Hippocampal formation (tissue), 2 donors: ENCODE measurements at regions not wholly inside any gene's neighbourhood (a gene's known extent, or its start where the extent isn't known, plus 50 kb on each side); places are given as distances from the start of the nearest gene placed in this dataset.

Source experiments
- DNase-seq, 2 donors: peaks; one replicate each; lab custom pipeline; 2025; lab: John Stamatoyannopoulos, UW

DNA sequence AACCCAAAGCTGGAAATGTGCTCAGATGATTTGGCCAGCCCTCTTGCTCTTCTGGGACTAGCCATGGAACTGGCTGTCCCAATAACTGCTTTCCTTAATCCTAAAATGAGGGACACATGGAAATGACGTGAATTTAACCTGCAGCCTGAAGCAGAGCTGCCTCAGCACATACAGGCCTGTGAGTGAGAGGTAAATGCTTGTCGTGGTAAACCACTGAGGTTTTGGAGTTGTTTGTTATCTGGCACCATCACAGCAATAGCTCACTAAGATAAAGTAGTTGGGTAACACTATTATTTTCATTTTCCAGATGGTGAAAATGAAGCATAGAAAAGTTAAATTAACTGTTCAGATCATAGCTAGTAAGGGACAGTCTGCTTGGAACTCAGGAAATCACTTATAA lies 333.4 kb upstream of the CHD6 start:
- DNase-seq: no peak

DNA sequence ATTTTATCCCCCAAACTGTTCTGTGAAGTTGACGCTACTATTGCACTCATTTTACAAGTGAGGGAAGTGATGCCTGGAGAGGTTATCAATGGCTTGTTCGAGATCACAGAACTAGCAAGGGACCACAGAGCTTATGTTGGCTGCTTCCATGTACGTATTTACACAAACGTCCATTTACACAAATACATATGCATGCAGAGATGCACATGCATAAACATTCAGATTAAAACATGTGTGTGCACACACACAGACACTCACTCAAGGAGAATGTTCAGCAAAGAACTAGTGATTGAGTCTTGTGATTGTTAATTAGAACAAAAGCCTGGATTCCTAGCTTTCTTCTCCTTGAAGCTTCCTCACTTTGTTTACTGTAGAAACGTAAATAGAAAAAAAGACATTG lies 321.5 kb upstream of the CHD6 start:
- DNase-seq: no peak

DNA sequence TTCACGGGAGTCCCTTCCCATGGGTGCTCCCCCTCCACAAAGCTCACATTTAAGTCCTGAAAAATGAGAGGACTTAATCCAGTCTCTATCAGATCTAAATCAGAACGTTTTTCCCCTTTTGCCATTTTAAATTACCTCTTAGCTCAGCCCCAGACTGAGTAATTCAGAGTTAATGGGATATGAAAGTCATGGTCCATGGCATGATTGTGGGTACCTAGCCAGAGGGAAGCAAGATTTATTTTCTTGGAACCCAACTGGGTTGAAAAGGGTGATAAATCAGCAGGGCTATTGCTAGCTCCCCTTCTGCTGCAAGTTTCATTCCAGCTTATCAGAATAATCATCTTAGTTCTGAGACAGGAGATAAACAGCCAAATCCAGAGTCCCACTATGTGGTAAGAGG lies 320.2 kb upstream of the CHD6 start:
- no peak for DNase-seq

DNA sequence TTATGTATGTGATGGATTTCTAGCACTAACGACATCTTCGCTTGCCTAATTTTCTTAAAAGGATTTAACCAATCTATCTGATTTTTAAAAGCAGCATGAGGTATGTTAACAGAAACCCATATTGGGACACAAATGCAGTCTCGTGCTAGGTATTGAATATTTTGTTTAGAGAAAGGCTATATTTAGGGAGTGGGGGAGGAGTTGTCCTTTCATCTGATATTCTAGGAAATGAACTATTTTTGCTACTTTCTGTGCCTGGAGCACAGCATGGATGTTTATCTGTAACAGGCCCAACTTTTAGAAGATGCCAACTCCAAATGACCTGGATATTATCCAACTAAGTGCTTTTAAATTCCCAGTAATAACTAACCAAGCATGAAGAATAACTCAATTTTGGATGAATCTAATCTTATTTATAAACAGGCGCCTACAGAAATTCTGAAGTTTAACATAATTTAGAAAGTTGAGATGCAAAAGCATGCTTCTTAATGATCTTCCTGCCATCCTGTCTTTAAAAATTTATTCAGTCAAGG lies 317.1 kb upstream of the CHD6 start:
- DNase-seq: no peak

DNA sequence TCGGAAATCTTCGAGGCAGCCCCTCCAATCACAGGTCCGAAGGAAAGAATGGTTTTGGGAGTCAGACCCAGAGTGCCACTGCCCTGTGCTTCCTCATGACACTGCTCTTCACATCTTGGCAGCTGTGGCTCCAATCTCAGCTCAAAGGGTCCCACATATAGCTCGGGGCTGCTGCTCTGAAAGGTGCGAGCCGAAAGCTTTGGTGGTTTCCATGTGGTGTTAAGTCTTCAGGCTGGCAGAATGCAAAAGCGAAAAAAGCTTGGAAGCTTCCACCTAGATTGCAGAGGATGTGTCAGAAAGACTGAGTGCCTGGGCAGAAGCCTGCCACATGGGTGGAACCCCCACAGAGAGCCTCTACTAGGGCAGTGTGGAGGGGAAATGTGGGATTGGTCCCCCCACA lies 314.3 kb upstream of the CHD6 start:
- no peak for DNase-seq

DNA sequence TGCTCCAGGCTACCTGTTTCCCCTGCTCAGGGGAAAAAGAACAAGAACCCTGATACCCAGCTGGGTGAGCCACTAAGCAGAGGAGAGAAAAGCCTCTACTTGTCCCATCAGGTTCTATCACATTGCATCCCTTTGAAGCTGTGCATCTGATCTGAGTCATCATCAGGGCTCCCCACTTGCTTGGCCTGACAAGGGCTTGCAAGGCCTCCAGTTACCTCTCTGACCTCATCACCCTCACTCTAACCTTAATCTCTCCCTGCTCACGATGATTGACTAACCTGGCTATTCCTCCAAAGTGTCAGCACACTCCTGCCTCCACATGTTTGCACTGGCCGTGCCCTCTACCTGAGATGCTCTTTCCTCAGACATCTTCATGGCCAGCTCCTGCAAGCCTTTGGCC lies 309.5 kb upstream of the CHD6 start:
- no peak for DNase-seq

DNA sequence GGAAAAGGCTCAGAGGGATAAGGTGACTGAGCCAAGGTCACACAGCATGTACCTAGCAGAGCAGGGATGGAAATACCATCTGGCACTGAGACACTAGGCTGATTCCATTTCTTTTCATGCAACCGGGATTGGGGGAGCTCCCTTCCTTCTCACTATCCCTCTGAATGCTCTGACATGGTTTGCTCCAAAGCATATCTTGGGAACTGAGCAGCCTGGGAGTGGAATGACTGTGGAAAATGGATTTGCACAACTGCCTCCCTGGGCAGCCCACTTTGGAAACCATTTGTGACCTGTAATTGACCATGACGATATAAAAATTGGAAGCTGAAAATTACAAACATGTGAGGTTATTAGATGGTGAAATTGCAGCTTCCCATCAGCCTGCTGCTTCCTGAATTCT lies 309.0 kb upstream of the CHD6 start:
- DNase-seq: no peak

DNA sequence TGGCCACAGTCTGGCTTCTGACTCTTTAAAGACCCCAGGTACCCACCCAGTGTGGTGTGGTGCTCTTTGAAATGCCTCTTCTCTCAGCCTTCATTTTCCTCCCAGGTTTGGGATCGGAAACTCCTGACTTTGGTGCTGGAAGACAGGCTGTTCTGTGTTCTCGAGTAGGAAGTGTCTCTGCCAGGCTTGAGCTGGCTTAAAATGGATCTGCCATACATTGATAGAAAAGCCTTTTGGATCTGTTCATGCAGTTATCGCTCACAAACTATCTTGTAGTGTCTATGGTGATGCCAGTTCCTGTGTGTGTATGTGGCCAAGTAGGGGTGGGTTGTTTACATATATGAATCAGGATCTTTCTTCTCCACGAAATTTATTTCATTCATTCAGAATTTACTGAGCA lies 307.3 kb upstream of the CHD6 start:
- no peak for DNase-seq

DNA sequence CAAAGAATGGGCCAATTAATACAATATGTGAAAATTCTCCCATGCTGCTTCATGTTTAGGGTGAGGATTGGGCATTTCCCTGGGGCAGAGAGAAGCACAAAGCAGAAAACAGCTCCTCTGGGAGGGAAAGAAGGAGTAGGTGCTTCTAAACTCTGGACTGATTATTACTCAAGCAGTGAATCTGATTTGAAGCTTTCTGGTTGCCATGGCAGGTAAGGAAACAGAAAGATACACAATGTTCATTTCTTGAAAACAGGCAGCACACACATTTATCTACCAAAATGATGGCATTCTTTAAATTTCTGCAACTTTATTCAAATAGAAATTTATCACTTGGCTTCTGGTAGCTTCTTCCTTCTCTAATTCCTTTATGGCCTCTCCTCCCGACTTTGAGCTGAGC lies 305.4 kb upstream of the CHD6 start:
- DNase-seq: no peak

DNA sequence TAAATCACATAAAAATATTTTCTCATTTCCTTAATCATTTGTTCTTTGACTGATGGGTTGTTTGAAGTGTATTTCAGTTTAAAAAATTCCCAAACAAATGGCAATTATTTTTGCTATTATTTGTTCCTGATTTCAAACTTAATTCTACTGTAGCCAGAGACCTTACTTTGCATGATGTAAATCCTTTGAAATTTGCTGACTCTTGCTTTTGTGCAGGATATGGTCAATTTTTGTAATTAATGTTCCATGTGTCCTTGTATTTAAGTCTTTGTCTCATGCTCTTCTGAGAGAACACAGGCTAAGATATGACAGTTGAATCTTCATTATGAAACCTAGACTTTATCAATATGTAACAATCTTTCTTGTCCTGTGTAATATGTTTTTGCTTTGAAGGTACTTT lies 295.0 kb upstream of the CHD6 start:
- DNase-seq: no peak

DNA sequence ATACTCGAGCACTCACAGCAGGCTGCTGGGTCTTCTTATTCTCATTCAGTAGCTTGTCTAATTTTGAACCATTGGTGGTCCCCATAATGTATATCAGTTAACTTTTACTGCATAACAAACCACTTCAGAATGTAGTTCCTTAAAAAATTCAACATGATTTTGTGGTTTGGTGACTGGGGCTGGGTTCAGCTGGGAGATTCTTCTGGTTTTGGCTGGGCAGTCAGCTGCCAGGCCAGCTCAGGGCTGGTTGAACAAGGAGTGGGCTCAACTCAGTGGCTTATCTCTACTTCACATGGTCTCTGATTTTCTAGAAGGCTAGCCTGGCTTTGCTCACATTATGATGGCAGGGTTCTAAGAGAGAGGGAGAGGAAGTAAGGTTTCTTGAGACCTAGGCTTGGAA lies 292.4 kb upstream of the CHD6 start:
- no peak for DNase-seq

DNA sequence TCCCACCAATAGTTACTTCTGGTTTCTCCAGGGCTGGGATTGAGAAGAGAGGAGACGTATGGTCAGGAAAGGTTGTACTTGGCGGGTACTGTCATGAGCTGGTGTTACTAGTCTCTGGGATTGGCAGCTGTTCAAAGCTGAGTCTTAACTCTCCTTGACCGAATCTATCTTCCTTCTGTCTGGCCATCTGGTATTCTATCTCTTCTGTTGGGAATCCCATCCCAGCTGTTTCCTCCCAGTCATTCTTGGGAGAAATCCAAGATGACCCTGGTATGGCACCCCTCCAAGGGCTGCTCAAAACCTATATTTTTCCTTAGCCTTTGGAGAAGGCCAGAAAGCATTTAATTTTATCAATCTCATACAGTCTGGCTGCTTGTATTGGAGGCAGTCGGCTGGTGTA lies 287.0 kb upstream of the CHD6 start:
- DNase-seq: no peak

DNA sequence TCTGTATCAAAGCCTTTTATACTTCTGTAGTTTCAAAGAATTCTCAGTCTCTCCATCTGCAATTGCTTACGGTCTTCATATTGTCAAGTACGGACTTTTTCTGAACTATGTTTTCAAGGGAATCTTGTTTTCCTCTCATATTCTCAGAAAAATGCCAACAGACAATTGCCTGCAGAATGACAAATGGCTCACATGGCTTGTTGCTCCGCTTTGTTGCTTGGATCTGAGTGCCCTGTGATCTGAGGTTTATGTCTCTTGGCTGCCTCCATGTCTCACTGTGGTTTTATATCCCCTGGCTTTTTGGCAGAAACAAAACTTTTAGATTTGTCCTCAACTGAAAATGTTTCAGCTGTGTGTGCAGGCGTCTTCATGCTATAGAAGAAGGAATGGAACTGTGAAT lies 285.4 kb upstream of the CHD6 start:
- DNase-seq: no peak

DNA sequence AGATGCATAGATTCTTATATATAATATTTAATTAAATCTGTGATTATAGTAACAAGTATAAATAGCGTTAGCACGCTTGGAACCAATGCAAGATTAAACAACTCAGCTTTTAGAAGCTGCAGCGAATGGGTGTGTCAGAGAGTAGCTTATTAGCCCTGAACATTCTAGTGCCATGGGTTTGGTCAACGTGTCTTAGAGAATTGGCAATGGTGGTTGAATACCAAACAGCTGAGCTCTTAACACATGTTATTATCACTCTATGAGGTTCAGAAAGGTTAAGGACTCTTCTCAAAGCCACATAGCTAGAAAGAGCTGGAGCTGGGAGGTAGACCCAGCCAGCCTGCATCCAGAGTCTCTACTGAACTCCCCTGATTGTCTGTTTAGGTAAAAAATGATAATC lies 284.2 kb upstream of the CHD6 start:
- no peak for DNase-seq

DNA sequence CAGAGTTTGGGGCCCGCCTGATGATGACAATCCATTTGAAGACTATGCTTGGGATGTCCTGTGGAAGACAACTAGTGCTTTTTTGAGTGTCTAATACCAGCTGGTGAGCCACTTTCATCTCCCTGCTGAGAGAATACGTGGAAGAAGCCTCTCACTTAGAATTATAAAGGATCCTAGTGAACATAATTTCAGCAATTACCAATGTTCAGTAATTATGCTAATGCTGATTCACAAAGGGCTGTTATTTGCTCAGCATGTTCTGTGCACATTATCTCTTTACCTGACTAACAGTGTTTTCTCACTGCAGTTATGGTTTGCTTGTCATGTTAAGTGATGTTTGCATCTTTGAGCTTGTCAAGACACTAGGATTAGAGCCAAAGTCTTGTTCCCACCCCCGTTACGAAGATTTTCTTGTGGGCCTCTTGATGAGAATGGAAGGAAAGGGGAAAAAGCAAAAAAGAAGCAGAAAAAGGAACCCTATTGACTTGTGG lies 282.1 kb upstream of the CHD6 start:
- DNase-seq: no peak

DNA sequence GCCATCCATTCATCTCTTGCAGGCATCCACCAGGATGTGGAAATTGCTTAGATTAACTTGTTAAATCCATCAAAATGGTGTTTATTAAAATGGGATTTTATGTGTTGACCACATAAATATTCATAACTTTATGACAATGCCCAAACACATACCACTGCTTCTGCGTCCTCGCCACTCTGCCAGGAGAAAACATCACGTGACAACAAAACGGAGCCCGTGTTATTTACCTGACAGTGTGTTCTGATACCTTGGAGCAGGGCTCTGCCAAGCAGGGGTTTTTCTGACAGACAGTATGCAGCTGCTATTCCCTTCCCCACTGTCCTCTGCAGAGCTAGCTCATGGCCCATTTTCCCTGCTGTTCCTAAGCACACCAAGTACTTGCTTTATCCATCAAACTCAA lies 279.5 kb upstream of the CHD6 start:
- DNase-seq: no peak

DNA sequence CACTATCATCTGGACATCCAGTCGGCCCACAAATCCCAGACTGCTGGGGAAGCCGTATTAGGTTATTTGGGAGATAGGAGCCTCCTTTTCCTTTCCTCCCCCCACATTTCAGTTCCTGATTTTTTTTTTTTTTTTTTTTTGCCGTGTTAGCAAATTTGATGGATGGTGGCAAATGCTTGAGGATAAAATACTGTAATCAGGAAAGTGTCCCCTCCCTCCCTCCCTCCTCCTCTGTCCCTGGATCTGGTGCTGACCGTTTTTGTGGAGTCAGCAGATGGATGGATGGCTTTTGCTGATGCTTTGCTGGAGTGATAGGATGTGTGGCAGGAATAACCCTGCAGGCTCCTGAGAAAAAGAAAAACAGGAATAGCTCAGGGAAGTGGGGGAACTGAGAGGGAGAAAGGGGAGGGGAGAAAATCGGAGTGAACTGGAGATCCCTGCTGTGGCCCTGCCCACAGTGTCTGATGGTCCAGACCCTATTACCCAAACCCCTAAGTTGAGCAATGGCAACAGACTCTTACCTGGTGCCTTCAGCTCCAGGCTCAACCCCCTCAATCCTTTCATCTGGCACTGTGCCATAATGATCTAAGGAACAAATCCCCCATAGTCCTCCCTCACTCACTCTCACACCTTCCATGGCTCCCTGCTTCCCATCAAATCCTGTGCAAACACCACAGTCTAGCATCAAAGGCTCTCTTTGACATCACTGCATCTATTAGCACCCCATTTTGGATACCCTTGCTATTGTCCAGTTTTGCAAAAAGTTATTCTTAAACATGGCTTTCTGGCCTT lies 277.3 kb upstream of the CHD6 start:
- DNase-seq: no peak

DNA sequence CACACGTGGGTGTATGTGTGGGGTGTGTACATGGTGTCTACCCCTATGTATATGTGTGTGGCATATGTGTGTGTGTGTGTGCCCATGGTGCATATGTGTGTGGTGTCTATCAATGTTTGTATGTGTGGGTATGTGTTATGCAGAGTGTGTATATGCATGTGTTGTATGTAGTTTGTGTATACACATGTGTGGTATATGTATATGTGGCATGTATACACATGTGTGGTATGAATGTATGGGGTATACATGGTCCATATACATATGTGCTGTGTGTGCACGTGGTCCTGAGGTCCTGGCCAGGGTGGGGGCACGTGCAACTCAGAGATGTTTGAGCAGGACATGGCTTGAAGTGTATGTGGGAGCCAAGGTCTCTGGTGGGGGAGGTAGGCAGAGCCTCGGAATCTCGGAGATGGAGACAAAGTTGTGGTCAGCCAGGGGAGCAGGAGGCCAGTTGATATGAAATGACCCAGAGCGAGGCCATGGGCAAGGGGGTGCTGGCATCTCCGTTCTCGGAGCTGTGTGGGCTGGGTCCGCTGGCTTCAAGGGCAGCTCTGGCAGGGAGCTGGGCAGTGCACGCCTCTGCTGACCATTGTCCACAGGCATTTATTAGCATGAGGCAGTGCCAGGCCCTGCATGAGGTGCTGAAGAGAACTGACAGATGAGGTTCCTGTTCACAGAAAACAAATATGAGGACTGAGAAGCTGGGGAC lies 276.2 kb upstream of the CHD6 start:
- no peak for DNase-seq

DNA sequence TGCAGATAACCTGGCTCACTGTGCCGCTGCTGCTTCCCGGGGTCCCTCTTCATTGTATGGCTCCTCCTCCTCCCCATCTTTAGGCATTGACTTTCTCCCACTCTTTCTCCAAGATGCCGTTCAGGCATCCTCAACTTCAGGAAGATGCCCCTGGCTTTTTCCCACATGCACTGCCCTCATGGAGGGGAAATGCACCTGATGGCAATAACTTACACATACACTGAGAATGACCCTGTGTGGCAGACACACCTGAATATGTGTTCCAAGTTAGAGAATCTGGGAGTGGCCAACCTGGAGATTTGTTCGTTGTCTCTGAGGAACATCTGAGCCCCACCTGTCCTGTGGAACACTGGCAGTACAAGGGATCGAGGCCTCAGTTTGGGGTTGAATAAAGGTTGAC lies 273.9 kb upstream of the CHD6 start:
- DNase-seq: no peak

DNA sequence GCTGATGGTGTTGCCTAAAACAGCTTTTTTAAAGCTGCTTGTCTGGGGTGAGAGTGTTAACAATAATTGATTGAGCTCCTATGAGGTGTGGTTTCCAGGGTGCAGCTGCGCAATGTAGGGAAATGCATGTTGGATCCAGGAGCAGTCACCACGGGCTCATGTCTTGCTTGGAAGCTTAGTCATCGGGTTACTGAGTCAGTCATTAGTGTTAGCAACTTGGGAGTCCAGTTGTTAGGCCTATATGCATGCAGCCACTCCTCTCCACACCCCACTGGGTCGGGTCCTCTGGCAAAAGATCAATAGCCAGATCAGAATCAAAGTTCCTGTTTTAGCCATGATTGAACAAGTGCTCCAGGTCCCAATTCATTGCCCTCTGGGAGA lies 271.7 kb upstream of the CHD6 start:
- no peak for DNase-seq

DNA sequence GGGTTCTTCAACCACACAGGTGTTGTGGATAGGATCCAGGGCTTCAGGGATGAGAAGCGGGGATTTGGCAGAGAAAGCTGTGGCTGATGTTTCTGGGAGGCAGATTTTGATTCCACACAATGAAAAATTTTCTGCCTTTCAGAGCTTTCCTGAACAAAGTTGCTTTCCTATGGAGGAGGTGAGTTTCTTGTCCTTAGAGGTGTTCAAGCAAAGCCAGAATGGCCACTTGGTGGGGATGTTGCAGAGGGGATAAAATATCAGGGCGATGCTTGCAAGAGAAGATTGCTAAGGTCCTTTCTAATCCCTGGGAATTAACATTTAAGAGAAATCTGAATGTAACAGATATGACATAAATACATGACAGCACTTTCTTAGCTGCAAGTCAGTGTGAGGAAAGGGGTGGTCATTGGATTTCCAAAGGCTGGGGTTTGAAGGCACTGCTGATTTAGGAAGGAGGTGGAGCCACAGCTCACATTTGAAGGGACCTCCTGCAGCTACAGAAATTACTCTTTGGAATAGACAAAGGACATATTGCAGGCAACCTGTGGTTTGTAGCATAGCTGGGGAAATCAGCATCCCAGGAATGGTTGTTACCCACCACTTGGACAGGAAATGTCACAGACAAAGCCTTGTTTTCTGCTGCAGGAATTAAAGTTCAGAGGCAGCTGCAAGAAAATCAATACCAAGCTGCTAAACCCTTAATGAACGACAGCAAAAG lies 271.1 kb upstream of the CHD6 start:
- no peak for DNase-seq

DNA sequence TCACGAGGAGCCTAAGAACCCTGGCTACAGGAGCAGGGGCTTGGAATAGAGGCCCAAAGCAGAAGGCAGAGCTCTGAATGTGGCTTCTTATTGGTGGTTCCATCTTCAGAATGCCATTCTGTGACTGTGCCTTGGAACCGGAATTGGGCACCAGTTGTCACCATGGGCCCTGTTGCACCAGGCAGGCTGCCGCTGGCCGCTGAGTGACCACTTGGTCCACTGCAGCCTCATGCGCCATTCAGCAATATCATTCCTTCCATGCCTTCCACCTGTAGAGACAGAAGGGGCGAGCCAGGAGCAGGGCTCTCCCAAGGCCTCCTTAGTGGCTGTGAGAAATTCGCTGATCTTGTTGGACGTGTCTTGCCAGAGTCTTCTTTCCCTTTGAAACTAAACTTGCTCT lies 270.3 kb upstream of the CHD6 start:
- DNase-seq: no peak

DNA sequence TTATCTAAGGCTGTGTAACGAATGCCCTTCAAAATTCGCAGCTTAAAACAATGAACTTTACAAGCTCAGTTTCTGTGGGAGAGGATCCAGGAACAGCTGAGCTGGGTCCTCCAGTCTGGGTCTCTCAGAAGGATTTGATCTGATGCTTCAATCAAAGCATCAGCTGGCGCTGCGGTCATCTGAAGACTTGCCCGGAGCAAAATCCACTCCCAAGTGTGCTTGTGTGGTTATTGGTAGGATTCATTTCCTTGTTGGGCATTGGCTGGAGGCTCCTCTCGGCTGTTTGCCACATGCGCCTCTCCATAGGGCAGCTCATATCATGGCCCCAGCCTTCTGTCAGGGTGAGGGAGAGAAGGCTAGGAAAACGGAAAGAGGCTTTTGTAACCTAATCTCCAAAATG lies 269.3 kb upstream of the CHD6 start:
- no peak for DNase-seq
